Mesothelial cell of epicardium (in vitro differentiated cells): ENCODE measurements at regions not wholly inside any gene's neighbourhood (a gene's known extent, or its start where the extent isn't known, plus 50 kb on each side); places are given as distances from the start of the nearest gene placed in this dataset.

Source experiments
- DNase-seq, 2 experiments: peaks; one replicate each; pipeline ENCODE4 v3.0.0; 2021; ENCODE audit warnings: low spot score in 2 of 2; ENCODE audit not compliant: unreplicated experiment in 2 of 2
- H3K27ac Mint-ChIP-seq: 2 replicates; pipeline ENCODE4 v1.8.0; 2021; ENCODE audit warnings: mixed read lengths
- H3K27me3 Mint-ChIP-seq: 2 replicates; pipeline ENCODE4 v1.8.0; 2021; ENCODE audit warnings: low read depth, mixed read lengths
- H3K36me3 Mint-ChIP-seq: 2 replicates; pipeline ENCODE4 v1.8.0; 2021; ENCODE audit warnings: mixed read lengths
- H3K4me1 Mint-ChIP-seq: 2 replicates; pipeline ENCODE4 v1.8.0; 2021; ENCODE audit warnings: mixed read lengths
- H3K4me3 Mint-ChIP-seq: 2 replicates; pipeline ENCODE4 v1.8.0; 2021; ENCODE audit warnings: mild to moderate bottlenecking, moderate library complexity, mixed read lengths
- H3K9me3 Mint-ChIP-seq: 2 replicates; pipeline ENCODE4 v1.8.0; 2021; ENCODE audit warnings: mixed read lengths
- TF ChIP-seq, protein P1 (sequence below): fragments of 200-600 bp; sonication (generic); IDR thresholded peaks from one replicate; pipeline ENCODE4 v1.5.0; 2021; ENCODE audit warnings: antibody characterized with exemption; ENCODE audit not compliant: unreplicated experiment

GRCh38 chr19:27774827-27775226 is 1438.1 kb downstream of the UQCRFS1 start:
- DNase-seq, result no peak

DNA sequence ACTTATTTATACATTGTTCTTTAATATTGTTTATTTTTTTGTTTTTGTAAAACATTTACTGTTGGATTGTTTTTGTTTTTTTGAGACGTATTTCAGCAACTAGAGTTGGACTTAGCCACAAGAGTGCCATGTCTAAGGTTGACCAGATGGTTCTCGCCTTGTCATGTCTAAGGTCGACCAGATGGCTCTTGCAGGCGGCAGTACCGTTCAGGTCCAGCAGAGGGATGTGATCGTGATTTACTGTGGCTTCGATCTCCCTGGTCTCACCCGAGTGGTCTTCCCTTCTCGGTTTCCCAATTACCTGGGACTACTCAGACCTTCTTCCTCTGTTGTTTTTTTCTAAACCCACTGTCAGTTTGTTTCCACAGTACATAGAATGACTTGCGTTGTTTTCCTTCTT is 1438.6 kb downstream of the UQCRFS1 start:
- no peaks in the 10 kb centered on the region for H3K4me1 Mint-ChIP-seq
- H3K9me3 Mint-ChIP-seq, result peaks cover 98% of the 10 kb centered on the region
- H3K27me3 Mint-ChIP-seq, result no peaks in the 10 kb centered on the region
- TF ChIP-seq, protein P1, sequence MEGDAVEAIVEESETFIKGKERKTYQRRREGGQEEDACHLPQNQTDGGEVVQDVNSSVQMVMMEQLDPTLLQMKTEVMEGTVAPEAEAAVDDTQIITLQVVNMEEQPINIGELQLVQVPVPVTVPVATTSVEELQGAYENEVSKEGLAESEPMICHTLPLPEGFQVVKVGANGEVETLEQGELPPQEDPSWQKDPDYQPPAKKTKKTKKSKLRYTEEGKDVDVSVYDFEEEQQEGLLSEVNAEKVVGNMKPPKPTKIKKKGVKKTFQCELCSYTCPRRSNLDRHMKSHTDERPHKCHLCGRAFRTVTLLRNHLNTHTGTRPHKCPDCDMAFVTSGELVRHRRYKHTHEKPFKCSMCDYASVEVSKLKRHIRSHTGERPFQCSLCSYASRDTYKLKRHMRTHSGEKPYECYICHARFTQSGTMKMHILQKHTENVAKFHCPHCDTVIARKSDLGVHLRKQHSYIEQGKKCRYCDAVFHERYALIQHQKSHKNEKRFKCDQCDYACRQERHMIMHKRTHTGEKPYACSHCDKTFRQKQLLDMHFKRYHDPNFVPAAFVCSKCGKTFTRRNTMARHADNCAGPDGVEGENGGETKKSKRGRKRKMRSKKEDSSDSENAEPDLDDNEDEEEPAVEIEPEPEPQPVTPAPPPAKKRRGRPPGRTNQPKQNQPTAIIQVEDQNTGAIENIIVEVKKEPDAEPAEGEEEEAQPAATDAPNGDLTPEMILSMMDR, result peak; percentile 33
- H3K36me3 Mint-ChIP-seq, result peaks cover 83% of the 10 kb centered on the region
- H3K27ac Mint-ChIP-seq, result no peak overlapping the region
- H3K4me3 Mint-ChIP-seq, result no peak overlapping the region
- no peak for DNase-seq

More at GRCh38 chr19:27774827-27775226, 1438.1 kb downstream of the UQCRFS1 start:
- peaks cover 85% of the 10 kb centered on the region for H3K36me3 Mint-ChIP-seq
- no peak overlapping the region for H3K4me3 Mint-ChIP-seq
- no peak overlapping the region for H3K27ac Mint-ChIP-seq
- no peaks in the 10 kb centered on the region for H3K4me1 Mint-ChIP-seq
- H3K9me3 Mint-ChIP-seq, result peaks cover 97% of the 10 kb centered on the region
- H3K27me3 Mint-ChIP-seq, result no peaks in the 10 kb centered on the region
- TF ChIP-seq, protein P1, result no peak

- no peaks in the 10 kb centered on the region for H3K4me1 Mint-ChIP-seq
Measured at GRCh38 chr19:27773318-27774094, 1439.4 kb downstream of the UQCRFS1 start.

GRCh38 chr19:27772059-27772458 is 1440.9 kb downstream of the UQCRFS1 start:
- peaks cover 96% of the 10 kb centered on the region for H3K9me3 Mint-ChIP-seq
- TF ChIP-seq, protein P1, result no peak
- H3K4me3 Mint-ChIP-seq, result no peak overlapping the region
- no peak overlapping the region for H3K27ac Mint-ChIP-seq
- no peak for DNase-seq
- peaks cover 68% of the 10 kb centered on the region for H3K36me3 Mint-ChIP-seq
- no peaks in the 10 kb centered on the region for H3K27me3 Mint-ChIP-seq
- no peaks in the 10 kb centered on the region for H3K4me1 Mint-ChIP-seq

More at GRCh38 chr19:27773318-27774094, 1439.4 kb downstream of the UQCRFS1 start:
- no peak for DNase-seq
- peaks cover 75% of the 10 kb centered on the region for H3K36me3 Mint-ChIP-seq
- H3K9me3 Mint-ChIP-seq, result peaks cover 98% of the 10 kb centered on the region
- TF ChIP-seq, protein P1, result no peak
- H3K4me3 Mint-ChIP-seq, result no peak overlapping the region
- H3K27ac Mint-ChIP-seq, result no peak overlapping the region
- H3K27me3 Mint-ChIP-seq, result no peaks in the 10 kb centered on the region

GRCh38 chr19:27770095-27770494 is 1442.9 kb downstream of the UQCRFS1 start:
- Mint-ChIP-seq H3K4me1 (no peaks in the 10 kb centered on the region), H3K27me3 (no peaks in the 10 kb centered on the region), H3K9me3 (peaks cover 96% of the 10 kb centered on the region), H3K27ac (no peak overlapping the region), H3K36me3 (peaks cover 60% of the 10 kb centered on the region), H3K4me3 (no peak overlapping the region)
- TF ChIP-seq, protein P1, result no peak
- DNase-seq, result no peak
